ENCODE measurements at regions not wholly inside any gene's neighbourhood (a gene's known extent, or its start where the extent isn't known, plus 50 kb on each side); places are given as distances from the start of the nearest gene placed in this dataset.

- no peak overlapping the region for H3K4me3 ChIP-seq (ENCODE audit: low read length)
- DNase-seq (ENCODE audit: low read depth), result no peak
- TF ChIP-seq CTCF (conservative IDR thresholded peaks at IDR 0.05; ENCODE audit: low read length), result no peak
Measured at GRCh38 chr7:13231216-13231615, 543.8 kb downstream of the ARL4A start.

- no peak overlapping the region for H3K4me3 ChIP-seq (ENCODE audit: low read length)
- no peak for TF ChIP-seq CTCF (conservative IDR thresholded peaks at IDR 0.05; ENCODE audit: low read length)
- no peak for DNase-seq (ENCODE audit: low read depth)
Measured at GRCh38 chr7:13235436-13235835, 548.0 kb downstream of the ARL4A start.

- TF ChIP-seq CTCF (conservative IDR thresholded peaks at IDR 0.05; ENCODE audit: low read length), result no peak
- no peak overlapping the region for H3K4me3 ChIP-seq (ENCODE audit: low read length)
- DNase-seq (ENCODE audit: low read depth), result no peak
Measured at GRCh38 chr7:13236026-13236425, 548.6 kb downstream of the ARL4A start.

GRCh38 chr7:13240349-13240748, 552.9 kb downstream of the ARL4A start:
- no peak for TF ChIP-seq CTCF (conservative IDR thresholded peaks at IDR 0.05; ENCODE audit: low read length)
- DNase-seq (ENCODE audit: low read depth), result peak; percentile 42
- H3K4me3 ChIP-seq (ENCODE audit: low read length), result no peak overlapping the region

- TF ChIP-seq CTCF (conservative IDR thresholded peaks at IDR 0.05; ENCODE audit: low read length), result no peak
- DNase-seq (ENCODE audit: low read depth), result no peak
- H3K4me3 ChIP-seq (ENCODE audit: low read length), result no peak overlapping the region
Measured at GRCh38 chr7:13241416-13241815, 554.0 kb downstream of the ARL4A start.

- H3K4me3 ChIP-seq (ENCODE audit: low read length), result no peak overlapping the region
- peak; percentile 15 for DNase-seq (ENCODE audit: low read depth)
Measured at GRCh38 chr7:13257661-13258060, 570.2 kb downstream of the ARL4A start.

GRCh38 chr7:13258386-13258785, 571.0 kb downstream of the ARL4A start:
- no peak for TF ChIP-seq CTCF (conservative IDR thresholded peaks at IDR 0.05; ENCODE audit: low read length)
- no peak for DNase-seq (ENCODE audit: low read depth)
- no peak overlapping the region for H3K4me3 ChIP-seq (ENCODE audit: low read length)

More at GRCh38 chr7:13257661-13258060, 570.2 kb downstream of the ARL4A start:
- no peak for TF ChIP-seq CTCF (conservative IDR thresholded peaks at IDR 0.05; ENCODE audit: low read length)

Data from AG10803 (cell line).